GM18517 (cell line): ENCODE measurements at regions not wholly inside any gene's neighbourhood (a gene's known extent, or its start where the extent isn't known, plus 50 kb on each side); places are given as distances from the start of the nearest gene placed in this dataset.

Source experiments
- ATAC-seq: cut with Tn5 transposase; IDR thresholded peaks from one replicate; pipeline ENCODE4 v1.9.1; 2021; ENCODE audit warnings: mild to moderate bottlenecking, moderate library complexity; ENCODE audit not compliant: unreplicated experiment

DNA sequence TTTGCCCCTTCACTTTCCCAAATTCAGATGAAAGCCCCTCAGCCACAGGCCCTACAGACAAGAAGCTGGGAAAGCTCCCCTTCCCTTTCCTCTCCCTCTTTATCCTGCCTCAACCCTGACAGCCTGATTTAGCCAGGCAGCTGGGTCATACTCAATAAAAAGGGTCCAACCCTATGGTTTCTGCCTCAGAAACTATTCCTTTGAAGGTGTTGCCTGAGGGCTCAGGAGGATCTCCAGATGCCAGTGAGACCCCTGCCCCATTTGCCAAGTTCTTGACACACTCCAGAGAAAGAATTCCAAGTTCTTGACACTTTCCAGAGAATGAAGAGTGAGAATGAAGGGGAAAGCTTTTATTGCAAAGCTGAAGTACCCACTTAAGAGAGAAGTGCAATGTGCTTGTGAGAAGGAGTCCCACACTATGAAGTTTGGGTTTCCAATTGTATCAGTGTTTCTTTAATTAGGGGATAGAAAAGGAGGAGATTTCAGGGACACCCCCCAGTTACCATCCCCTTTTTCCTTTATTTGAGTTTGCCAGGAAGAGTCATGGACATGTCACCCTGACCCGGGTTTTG, 576.2 kb downstream of the METTL4 start:
- ATAC-seq = no peak

DNA sequence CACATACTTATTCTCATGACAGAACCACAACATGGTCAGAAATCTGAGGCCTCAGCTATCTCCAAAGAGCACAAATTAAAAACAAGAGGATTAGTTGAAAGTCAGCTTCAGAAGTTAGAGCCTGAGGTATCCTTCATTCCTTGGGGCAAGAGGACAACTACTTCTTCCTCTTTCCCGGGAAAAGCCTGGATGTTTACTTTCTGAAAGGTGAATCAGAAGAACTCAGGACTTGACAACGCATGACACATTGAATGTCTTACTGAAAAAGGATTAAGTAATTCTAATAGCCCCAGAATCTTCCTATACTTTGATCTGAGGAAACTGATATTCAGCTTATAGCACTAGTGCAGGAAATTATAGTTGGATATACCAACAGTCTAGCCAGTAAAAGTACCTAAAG, 573.2 kb downstream of the METTL4 start:
- ATAC-seq = no peak

DNA sequence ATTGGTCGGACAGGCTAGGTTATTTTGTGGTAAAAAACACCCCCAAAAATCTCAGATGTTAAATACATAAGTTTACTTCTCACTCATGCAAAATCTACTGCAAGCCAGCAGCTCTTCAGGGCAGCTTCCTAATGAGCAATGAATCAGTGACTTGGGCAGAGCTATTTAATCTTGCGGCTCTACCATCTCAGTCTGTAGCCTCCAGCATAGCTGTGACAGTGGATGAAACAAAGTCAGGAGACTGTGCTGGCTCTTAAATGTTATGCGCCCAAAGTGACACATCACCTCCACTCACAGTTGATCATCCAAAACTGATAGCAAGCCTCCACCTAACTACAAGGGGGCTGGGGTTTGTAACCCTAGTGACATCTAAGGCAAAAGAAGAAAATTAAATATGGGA, 571.9 kb downstream of the METTL4 start:
- ATAC-seq = no peak

DNA sequence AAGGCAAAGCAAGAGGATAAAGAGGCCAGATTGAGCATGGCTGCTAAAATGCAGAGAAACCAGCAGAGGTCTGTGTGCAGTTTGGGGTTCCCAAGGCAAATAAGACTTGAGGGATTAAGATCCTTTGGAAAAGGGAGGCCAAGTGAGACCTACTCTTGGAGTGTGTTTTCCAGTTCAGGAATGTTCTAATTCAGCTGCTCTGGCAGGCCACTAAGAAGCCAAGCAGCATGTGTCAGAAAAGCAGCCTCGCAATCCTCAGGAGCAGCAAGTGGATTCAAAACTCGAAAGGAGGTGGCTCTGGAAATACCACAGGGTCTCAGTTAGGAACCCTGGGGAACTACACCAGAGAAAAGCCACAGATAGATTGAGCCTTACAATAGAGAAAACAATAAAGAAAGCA, 569.2 kb downstream of the METTL4 start:
- no peak for ATAC-seq

DNA sequence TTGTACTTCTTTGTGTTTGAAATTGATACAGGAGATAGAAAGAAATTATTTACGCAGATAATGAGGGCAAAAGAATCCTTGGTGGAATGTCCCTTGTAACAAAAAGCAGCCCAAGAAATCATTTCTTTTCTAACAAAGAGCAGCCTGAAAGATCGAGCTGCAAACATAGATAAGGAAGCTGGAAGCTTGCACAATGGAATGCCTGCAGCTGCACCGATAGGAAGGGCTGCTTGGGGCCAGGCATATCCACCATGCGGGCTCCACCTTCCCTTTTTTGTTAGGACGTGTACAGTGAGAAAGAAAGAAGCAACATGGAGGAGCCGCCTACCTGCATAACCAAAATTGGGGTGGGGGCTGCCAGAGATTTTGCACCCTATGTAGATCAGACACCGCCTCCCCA, 568.7 kb downstream of the METTL4 start:
- no peak for ATAC-seq

DNA sequence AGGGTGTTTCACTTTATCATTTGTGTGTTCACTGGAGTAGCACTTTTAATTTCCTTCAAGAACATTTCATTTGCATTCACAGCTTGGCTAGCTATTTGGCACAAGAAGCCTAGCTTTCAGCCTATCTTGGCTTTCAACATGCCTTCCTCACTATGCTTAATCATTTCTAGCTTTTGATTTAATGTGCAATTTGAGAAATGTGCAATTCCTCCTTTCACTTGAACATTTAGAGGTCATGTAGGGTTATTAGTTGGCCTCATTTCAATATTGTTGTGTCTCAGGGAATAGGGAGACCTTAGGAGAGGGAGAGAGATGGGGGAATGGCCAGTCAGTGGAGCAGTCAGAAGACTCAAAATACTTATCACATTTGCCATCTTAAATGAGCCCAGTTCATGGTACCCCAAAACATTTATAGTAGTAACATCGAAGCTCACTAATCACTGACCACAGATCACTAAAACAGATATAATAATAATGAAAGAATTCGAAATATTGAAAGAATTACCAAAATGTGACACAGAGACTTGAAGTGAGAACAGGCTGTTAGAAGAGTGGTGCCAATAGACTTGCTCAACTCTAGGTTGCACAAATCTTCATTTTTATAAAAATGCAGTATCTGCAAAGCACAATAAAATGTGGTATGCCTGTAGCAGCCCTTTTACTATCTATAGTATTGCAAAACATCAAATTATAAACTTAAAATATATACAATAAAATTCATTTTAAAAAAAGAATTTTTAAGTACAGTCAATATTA, 561.2 kb downstream of the METTL4 start:
- no peak for ATAC-seq

DNA sequence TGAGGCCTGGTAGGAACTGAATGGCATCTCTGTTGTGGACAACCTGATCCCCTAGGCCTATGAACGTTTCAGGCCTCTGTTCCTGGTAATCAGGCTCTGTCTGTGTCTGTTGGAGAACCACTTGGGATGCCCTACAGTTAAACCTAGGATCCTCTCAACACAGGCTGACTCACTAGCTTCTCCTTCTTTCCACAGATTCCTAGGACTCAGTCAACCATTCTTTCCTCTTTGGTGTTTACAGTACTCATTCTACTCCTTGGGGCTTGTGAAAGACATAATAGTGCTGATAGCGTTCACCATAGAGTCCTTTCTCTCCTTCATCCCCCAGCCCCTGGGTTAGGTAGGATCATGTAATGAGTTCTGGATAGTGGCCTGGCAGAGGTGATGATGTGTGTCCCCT, 544.3 kb downstream of the METTL4 start:
- ATAC-seq = no peak

DNA sequence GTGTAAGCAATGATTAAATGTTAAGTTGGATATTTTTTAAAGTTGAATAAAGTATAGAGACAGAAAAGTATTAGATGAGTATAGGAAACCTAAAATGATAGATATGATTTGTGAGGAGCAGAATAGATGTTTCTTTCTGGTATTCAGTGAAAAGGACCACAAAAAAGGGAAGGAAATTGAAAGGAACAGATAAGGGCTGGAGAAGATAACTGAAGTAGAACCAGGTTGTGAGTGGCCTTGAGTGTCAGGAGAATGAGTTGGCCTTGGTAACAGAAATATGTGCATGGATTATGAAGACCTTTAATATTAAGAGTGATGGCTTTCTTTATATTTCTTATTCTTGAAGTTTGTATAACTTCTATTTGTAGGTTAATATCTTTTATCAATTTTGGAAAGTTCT, 543.5 kb downstream of the METTL4 start:
- ATAC-seq = no peak

DNA sequence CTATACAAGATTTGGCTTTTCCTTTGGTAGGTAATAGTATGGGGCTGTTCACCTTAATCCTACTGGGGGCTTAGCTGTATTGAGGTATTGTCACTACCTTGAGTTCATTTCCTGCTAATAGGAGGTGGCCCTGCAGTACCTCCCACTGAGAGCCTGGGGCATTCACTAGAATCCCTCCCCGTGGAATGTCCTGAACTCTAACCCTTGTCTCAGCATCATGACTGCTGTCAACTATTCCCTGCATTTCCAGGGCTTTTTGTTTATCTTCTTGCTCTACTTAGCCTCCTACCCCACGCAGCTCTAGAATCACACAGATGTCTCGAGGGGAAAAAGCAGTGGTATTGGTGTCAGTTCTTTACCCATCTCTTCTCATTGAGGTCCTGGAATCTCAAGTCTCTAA, 542.3 kb downstream of the METTL4 start:
- ATAC-seq = no peak

DNA sequence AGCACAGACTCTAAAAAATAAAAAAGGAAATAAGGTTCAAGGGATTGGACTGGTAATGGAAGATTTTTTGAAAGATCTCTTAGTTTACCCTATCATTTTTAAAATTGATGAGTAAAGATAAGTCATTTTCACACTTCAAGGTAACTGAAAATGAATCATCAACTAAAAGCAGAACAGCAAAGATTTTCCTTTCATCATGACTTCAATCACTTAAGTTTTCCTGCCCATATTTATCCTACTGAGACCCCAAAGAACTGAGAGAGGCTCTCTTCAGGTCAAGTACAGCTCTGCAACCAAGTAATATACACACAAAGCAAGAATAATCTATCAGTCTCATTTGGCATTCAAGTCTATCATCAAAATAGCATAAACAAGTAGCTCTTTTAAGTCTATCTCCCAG, 540.7 kb downstream of the METTL4 start:
- ATAC-seq = no peak

DNA sequence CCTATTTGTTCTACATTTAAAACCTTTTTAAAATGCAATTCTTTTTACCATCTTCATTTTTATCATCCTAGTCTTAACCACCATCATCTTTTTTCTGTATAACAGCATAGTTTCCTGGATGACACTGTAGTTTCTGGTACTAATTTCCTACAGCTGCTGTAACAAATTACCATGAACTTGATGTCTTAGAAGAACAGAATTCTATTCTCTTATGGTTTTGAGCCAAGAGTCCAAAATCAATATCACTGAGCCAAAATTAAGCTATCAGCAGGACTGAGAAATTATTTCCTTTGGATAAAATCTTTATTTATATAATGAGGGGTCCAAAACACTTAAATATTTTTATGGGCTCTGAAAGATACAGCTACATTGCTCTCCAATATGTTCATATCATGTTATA, 539.3 kb downstream of the METTL4 start:
- ATAC-seq = no peak

DNA sequence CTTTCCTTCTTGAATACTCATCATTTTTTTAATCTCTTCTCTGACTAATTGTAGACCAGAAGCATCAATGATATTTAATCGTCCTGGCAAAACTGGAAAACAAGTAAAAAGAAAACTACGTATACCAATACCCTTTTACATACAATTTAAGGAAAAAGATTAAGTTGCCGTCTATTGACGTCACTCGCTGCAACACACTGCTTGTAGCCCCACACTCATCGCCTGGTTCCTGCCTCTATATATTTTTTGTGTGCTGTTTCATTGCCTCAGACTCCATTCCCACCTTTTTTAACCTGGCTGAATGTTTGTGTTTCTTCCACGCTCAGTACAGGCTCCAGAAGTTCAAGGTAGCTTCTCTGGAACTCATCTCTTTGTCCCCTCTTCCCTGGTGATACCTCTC, 536.2 kb downstream of the METTL4 start:
- no peak for ATAC-seq

DNA sequence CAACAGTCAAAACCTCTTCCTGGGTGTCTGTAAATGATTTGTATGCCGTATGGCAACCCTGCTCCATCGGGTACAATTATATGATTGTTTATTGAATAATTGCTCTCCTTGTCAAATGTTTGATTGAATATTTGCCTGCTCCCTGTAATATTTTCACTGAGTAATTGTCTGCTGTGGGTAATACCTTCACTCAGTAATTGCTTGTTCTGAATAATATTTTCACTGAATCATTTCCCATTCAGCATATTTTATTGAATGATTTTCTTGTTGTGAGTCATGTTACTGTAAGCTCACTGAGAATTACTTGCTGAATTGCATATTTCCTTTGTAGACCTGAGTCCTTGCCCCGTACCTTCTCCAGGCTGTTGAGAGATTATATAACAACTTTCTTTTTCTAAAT, 535.2 kb downstream of the METTL4 start:
- no peak for ATAC-seq

DNA sequence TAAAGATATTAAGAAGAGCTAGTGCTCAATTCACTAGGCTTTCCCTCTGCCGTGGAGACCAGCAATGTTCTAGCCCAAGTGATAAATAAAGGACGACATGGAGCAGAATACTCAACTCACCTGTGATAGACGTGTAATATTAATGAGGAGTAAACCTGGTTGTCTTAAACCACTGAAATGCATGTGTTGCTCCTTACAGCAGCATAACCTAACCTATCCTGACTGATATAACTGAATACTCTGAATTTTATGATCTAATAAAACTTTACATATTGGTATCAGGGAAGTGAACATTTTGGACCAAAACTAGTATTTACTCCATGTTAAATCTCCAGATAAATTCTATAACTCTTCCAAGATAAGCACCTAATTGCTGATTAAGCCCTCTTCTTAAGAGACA, 531.0 kb downstream of the METTL4 start:
- ATAC-seq = no peak

DNA sequence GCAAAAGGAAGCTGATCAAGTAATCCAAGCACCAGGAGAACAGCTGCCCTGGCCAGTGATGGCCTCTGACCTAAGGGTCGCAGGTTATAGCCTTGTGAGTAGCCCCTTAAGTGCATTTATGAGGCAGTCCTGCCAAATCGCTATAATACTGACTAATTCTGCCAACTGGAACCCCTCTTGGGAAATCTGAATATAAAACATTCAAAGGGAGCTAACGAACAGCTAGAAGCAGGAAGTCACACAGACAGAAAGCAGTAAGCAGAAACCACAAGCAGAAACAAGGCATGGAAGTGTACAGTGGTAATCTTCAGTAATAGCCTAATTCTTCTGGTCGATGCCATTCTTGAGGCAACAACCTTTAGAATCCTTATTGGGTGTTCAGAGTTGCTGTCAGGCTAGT, 521.3 kb downstream of the METTL4 start:
- ATAC-seq = no peak

DNA sequence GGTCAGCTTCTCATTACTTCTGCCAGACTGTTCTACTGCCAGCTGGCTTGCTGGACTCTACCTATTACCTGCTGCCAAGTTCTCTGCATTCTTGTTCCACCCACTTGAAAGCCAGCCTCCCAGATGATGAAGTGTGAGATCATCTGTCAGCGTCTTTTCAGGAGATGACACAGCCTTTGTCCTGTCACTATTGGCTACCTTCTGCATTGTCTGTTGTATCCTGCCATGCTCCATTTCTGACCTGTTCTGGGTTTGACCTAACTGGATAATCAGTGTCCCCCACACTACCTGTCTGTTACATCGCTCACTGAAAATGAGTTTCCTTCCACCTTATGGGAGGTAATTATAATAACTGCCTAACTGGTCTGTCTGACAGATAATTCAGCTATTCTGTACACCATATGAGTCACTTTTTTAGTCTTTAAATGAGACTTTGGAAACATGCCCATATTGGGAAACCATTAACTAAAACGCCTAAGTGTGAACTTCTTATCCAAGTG, 520.6 kb downstream of the METTL4 start:
- ATAC-seq = no peak

DNA sequence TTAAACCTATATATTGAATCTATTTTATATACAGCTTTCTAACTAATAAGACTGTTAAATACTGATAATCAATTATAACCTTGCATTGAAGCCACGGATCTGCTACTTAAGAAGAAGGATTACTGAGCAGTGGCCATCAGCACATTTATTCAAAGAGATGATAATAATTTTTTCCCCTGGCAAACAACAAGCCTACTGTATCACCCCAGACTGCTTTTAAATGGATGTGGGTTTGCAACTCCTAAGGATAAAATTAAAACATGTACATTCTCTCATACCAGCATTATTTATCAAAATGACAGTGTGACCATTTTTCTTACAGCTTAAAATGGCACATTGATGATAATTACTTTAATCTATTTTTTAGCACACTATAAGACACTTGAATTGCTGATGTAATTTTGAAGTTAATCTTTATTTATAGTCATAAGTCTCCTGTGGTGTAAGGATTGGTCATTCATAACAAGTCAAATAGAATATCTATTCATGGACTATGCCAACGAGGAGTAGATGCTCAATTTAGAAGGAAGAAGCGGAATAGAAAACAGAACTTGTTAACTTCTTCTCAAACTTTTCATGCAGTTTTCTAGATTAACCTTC, 517.7 kb downstream of the METTL4 start:
- ATAC-seq = no peak

DNA sequence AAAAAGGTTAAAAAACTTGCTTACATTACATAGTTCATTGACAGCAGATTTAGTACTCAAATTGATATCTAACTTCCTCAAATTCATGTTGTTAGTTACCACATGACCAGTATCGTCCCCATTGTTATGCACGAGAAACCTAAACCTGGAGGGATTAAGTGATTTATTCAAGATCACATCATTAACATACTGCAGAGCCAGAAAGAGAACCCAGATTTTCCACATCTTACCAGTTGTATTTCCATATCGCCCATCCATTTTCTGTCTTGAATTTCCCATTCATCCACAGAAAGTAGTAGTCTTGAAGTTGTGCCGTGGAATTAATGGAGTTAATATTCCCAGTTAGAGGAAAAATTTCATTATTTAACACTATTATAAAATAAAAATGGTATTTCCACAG, 512.0 kb downstream of the METTL4 start:
- ATAC-seq = no peak

DNA sequence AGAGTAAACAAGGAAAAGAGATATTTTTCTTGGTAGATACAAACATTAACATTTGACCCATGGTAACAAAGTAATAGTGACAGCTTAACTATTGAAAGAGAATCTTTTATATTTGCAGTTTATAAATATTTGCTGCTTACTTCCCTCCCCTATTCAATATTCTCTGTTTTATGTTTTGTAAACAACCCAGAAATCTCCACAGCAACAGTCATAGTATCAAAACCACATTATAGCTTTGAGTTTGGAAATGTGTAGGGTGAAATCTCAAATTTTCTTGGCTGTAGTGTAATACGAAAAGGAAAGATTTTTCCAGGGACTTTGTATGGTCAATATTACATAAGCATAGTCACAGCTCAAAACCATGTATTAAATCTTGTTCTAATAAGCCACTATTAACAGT, 511.2 kb downstream of the METTL4 start:
- ATAC-seq = no peak

DNA sequence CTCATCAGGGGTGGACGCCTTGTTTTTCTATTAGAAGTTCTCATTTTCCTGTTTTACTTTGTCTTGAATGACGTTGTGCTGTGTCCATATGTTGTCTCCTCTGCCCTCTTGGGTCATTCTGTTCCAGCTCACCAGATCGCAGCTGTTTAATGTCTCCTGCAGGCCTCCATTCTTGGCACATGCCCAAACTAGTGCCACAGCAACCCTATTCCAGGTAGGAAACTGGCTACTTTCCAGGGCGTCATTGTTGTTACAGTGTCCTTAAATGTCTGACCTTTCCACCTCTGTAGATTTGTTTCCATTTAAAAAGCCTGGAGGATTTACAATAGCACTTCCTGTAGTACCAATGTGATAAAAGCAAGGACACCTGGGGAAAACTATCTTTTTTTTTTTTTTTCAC, 500.7 kb downstream of the METTL4 start:
- no peak for ATAC-seq

DNA sequence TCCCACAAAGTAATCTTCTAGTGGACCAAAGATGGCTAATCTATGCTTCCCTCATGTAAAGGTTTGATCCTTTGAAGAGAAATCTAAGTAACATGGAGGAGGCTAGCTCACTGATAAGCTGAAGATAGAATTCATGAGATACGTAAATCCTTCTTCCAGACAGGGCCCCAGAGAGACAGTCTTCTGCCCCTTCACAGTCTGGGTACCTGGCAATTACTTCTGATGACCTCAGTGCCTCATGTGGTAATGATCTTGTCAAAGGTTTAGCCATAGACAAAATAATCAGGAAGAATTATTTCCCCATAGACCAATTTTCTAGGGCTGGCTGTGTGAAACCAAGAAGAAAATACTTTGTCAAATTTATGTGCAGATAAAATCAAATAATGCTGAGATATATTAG, 495.8 kb downstream of the METTL4 start:
- no peak for ATAC-seq

DNA sequence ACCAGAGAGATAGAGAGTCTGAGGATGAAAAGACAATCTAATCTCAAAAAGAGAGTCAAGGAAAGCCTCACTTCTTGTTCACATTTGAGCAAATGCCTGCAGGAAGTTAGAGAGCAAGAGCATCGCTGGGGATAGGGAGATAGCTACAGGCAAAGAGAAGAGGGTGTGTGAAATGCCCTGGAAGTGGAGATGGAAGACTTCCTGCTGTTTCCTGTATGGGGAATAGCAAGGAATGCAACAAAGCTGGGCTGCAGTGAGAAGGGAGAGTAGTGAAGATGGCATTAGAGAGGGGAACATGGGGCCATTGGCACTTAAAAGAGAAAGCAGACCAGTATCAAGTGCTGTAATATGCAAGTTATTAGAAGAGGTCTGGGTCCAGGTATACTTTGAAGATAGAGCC, 488.6 kb downstream of the METTL4 start:
- no peak for ATAC-seq
